Neuronal stem cell (in vitro differentiated cells): ENCODE measurements at regions not wholly inside any gene's neighbourhood (a gene's known extent, or its start where the extent isn't known, plus 50 kb on each side); places are given as distances from the start of the nearest gene placed in this dataset.

Experiments
- DNase-seq: peaks from one replicate; pipeline ENCODE4 v3.0.0-alpha.2; 2013; ENCODE audit warnings: low spot score
- H2AFZ ChIP-seq: one replicate; pipeline ENCODE4 v1.6.1; 2013; ENCODE audit warnings: mild to moderate bottlenecking, low read length, inconsistent platforms
- H2AK5ac ChIP-seq: 2 replicates; pipeline ENCODE4 v1.6.1; 2013; ENCODE audit warnings: low read depth, mild to moderate bottlenecking, inconsistent platforms, low read length, moderate library complexity, mixed read lengths
- H2BK120ac ChIP-seq: 2 replicates; pipeline ENCODE4 v1.6.1; 2013; ENCODE audit warnings: low read depth, mild to moderate bottlenecking, inconsistent platforms, low read length, moderate library complexity, mixed read lengths
- H2BK12ac ChIP-seq: one replicate; pipeline ENCODE4 v1.6.1; 2013; ENCODE audit warnings: low read length, inconsistent platforms
- H2BK15ac ChIP-seq: 2 replicates; pipeline ENCODE4 v1.6.1; 2013; ENCODE audit warnings: mild to moderate bottlenecking, low read length, inconsistent platforms, mixed read lengths
- H2BK5ac ChIP-seq: one replicate; pipeline ENCODE4 v1.6.1; 2013; ENCODE audit warnings: inconsistent platforms, mild to moderate bottlenecking, low read length, moderate library complexity
- H3K14ac ChIP-seq: one replicate; pipeline ENCODE4 v1.6.1; 2013; ENCODE audit warnings: low read length, inconsistent platforms
- H3K18ac ChIP-seq: 2 replicates; pipeline ENCODE4 v1.6.1; 2013; ENCODE audit warnings: low read length, inconsistent platforms
- H3K23ac ChIP-seq: 2 replicates; pipeline ENCODE4 v1.6.1; 2013; ENCODE audit warnings: low read depth, mild to moderate bottlenecking, mixed read lengths, low read length, inconsistent platforms; ENCODE audit not compliant: poor library complexity
- H3K27ac ChIP-seq: replicated peaks from 3 replicates; pipeline ENCODE4 v1.5.1; 2013; ENCODE audit warnings: low read length, inconsistent platforms
- H3K27me3 ChIP-seq, 3 experiments: 2 replicates each; pipeline ENCODE4 v1.6.1; 2013; ENCODE audit warnings: low read length in 3 of 3, mild to moderate bottlenecking in 2 of 3, inconsistent platforms in 1 of 3, low read depth in 1 of 3, mixed read lengths in 1 of 3, moderate library complexity in 1 of 3; ENCODE audit not compliant: control insufficient read depth in 3 of 3, insufficient read depth in 3 of 3
- H3K36me3 ChIP-seq, 2 donors: replicated peaks in 1 of 2; 2 replicates each; pipeline ENCODE4 v1.6.1; 2013; ENCODE audit warnings: low read length in 2 of 2; ENCODE audit not compliant: control insufficient read depth in 2 of 2, insufficient read depth in 2 of 2
- H3K4ac ChIP-seq: 2 replicates; pipeline ENCODE4 v1.6.1; 2013; ENCODE audit warnings: inconsistent platforms, mild to moderate bottlenecking, low read length, moderate library complexity
- H3K4me1 ChIP-seq, 2 donors: 1 replicate in 1 of 2; 2 replicates in 1 of 2; pipeline ENCODE4 v1.6.1; 2013; ENCODE audit warnings: low read length in 2 of 2, low read depth in 1 of 2; ENCODE audit not compliant: control insufficient read depth in 2 of 2, insufficient read depth in 1 of 2
- H3K4me2 ChIP-seq: one replicate; pipeline ENCODE4 v1.6.1; 2013; ENCODE audit warnings: mild to moderate bottlenecking, low read length, inconsistent platforms; ENCODE audit not compliant: insufficient read depth, poor library complexity, severe bottlenecking
- H3K4me3 ChIP-seq, 2 donors: 2 replicates each; pipeline ENCODE4 v1.5.1; 2013; ENCODE audit warnings: low read length in 2 of 2, mild to moderate bottlenecking in 2 of 2, inconsistent platforms in 1 of 2, moderate library complexity in 1 of 2
- H3K79me1 ChIP-seq: one replicate; pipeline ENCODE4 v1.6.1; 2013; ENCODE audit warnings: low read depth, mild to moderate bottlenecking, inconsistent platforms, low read length, moderate library complexity
- H3K9ac ChIP-seq: one replicate; pipeline ENCODE4 v1.6.1; 2013; ENCODE audit warnings: mild to moderate bottlenecking, low read depth, low read length, inconsistent platforms; ENCODE audit not compliant: poor library complexity
- H3K9me3 ChIP-seq, 2 donors: replicated peaks in 1 of 2; 2 replicates each; pipeline versions ENCODE3 to v1.6.1; 2013; ENCODE audit warnings: low read length in 2 of 2, mild to moderate bottlenecking in 2 of 2, inconsistent platforms in 1 of 2, low read depth in 1 of 2, mixed read lengths in 1 of 2, moderate library complexity in 1 of 2; ENCODE audit not compliant: control insufficient read depth in 2 of 2, insufficient read depth in 1 of 2
- H4K8ac ChIP-seq: one replicate; pipeline ENCODE4 v1.6.1; 2013; ENCODE audit warnings: low read depth, mild to moderate bottlenecking, inconsistent platforms, low read length, moderate library complexity
- H4K91ac ChIP-seq: one replicate; pipeline ENCODE4 v1.6.1; 2013; ENCODE audit warnings: low read length, low read depth, mild to moderate bottlenecking, inconsistent platforms; ENCODE audit not compliant: poor library complexity
- WGBS, 2 donors: extraction: QIAGEN DNeasy Blood & Tissue Kit; methylation state at CpG; one replicate each; pipeline ENCODE4 v1.1.7; 2013; ENCODE audit warnings: missing lambda C conversion rate in 2 of 2, mixed read lengths in 1 of 2; ENCODE audit not compliant: insufficient read length in 2 of 2, insufficient replicate concordance in 1 of 2; ENCODE audit errors: extremely low coverage in 2 of 2; 5-methylcytosine and 5-hydroxymethylcytosine counted together

DNA sequence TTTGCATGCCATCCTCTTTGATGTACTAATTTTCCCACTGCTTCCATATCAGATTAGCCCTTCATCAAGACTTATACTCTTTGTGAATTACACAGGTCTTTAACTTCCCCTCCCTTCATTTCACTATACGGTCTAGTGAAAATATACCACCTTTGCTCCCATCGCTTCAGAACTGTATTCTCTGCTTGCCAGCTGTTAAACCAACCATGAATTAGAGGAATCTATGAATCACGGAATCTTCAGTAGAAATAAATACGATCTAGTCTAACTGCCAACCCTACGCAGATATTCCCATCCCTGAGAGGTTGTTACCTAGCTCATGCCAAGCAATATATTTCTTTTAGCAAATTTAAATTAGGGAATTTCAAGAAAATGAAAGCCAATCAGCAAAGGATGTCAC is 177.8 kb upstream of the MPPED2 start:
- Histone ChIP-seq H3K27ac (no peak overlapping the region), H2BK15ac (no peak overlapping the region), H3K23ac (no peak overlapping the region), H3K14ac (no peak overlapping the region), H3K9ac (no peak overlapping the region), H3K4me2 (no peak overlapping the region), H4K91ac (no peak overlapping the region), H2AFZ (no peak overlapping the region), H2BK5ac (no peak overlapping the region), H3K27me3 (no peaks in the 10 kb centered on the region), H2AK5ac (no peak overlapping the region), H2BK120ac (no peak overlapping the region), H3K79me1 (no peaks in the 10 kb centered on the region), H3K4me1 (no peaks in the 10 kb centered on the region), H3K9me3 (no peaks in the 10 kb centered on the region), H3K18ac (no peak overlapping the region), H3K4me3 (no peak overlapping the region), H3K36me3 (no peaks in the 10 kb centered on the region), H3K4ac (no peak overlapping the region), H4K8ac (no peak overlapping the region), H2BK12ac (no peak overlapping the region)
- DNase-seq, result no peak
- WGBS, 2 donors, result no CpG with 5 or more reads among the region's 5 CpGs

DNA sequence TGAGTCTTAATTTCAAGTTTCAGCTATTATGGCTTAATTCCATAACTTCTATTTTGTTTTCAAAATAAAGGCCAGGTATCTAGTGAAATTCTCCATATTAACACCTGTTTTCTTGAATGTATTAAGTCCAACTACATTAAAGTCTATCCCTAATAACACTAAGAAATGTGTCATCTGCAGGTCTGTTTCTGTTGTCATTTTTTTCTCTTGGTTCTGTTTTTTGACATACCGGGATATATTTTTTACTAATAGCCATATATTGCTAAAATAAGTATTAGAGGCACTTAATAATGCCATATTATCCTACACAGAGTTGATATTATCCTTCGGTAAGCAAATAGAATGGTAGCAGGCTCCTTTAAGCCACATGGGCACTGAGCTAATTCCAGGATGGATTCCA is 176.0 kb upstream of the MPPED2 start:
- no peak overlapping the region for H3K4ac ChIP-seq
- no peak overlapping the region for H2BK120ac ChIP-seq
- no peak overlapping the region for H3K4me3 ChIP-seq
- H4K91ac ChIP-seq, result no peak overlapping the region
- H3K79me1 ChIP-seq, result no peaks in the 10 kb centered on the region
- H2BK12ac ChIP-seq, result no peak overlapping the region
- no peak overlapping the region for H3K27ac ChIP-seq
- H3K18ac ChIP-seq, result no peak overlapping the region
- no peak overlapping the region for H2BK5ac ChIP-seq
- H2BK15ac ChIP-seq, result no peak overlapping the region
- no peak overlapping the region for H3K4me2 ChIP-seq
- H3K9me3 ChIP-seq, result no peaks in the 10 kb centered on the region
- no peak overlapping the region for H2AK5ac ChIP-seq
- H3K23ac ChIP-seq, result no peak overlapping the region
- no peak overlapping the region for H3K9ac ChIP-seq
- no CpG with 5 or more reads among the region's 2 CpGs for WGBS, 2 donors
- H4K8ac ChIP-seq, result no peak overlapping the region
- H3K27me3 ChIP-seq, result no peaks in the 10 kb centered on the region
- DNase-seq, result no peak
- no peaks in the 10 kb centered on the region for H3K4me1 ChIP-seq
- no peak overlapping the region for H2AFZ ChIP-seq
- H3K36me3 ChIP-seq, result no peaks in the 10 kb centered on the region
- H3K14ac ChIP-seq, result no peak overlapping the region

- H3K79me1 ChIP-seq, result no peaks in the 10 kb centered on the region
These were observed 174.2 kb upstream of the MPPED2 start for GRCh38 chr11:30760345-30760744.

DNA sequence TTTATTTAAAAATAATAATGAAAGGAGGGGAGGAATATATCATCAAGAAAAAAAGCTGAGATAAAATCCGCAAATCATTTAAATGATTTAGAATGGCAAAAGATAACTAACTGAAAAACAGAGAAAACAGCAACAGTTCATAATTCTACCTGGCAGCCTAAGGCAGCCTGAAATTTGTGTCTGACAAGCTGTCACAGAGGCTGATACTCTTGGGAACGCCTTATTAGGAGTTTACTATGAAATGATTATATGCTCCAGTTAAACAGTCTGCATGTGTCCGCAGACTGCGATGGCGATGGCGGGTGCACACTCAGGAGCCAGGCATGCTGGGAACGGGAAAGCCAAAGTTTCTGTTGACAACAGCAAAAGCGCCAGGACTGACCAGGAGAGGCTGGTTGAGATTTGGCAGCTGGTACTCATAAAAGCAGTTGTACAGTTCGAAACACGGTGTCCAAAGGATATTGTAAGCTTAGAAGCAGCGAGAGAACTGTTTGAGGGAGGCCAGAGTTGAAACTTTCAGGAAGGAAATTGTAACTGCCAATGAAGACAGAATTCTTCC is 172.9 kb upstream of the MPPED2 start:
- Histone ChIP-seq H3K4me2 (no peak overlapping the region), H3K27me3 (no peaks in the 10 kb centered on the region), H4K8ac (no peak overlapping the region), H2BK120ac (no peak overlapping the region), H3K4me1 (no peaks in the 10 kb centered on the region), H4K91ac (no peak overlapping the region), H3K4me3 (no peak overlapping the region), H3K9me3 (no peaks in the 10 kb centered on the region), H3K27ac (no peak overlapping the region), H3K4ac (no peak overlapping the region), H2BK5ac (no peak overlapping the region), H3K36me3 (no peaks in the 10 kb centered on the region), H2BK12ac (no peak overlapping the region), H2BK15ac (no peak overlapping the region), H3K23ac (no peak overlapping the region), H2AK5ac (no peak overlapping the region), H2AFZ (no peak overlapping the region), H3K18ac (no peak overlapping the region), H3K14ac (no peak overlapping the region), H3K9ac (no peak overlapping the region), H3K79me1 (no peaks in the 10 kb centered on the region)
- no CpG with 5 or more reads among the region's 11 CpGs for WGBS, 2 donors
- no peak for DNase-seq

More at GRCh38 chr11:30760345-30760744, 174.2 kb upstream of the MPPED2 start:
- Histone ChIP-seq H4K91ac (no peak overlapping the region), H2AFZ (no peak overlapping the region), H3K27ac (no peak overlapping the region), H3K14ac (no peak overlapping the region), H2BK12ac (no peak overlapping the region), H2BK120ac (no peak overlapping the region), H3K4me2 (no peak overlapping the region), H3K9me3 (no peaks in the 10 kb centered on the region), H3K9ac (no peak overlapping the region), H3K18ac (no peak overlapping the region), H3K4ac (no peak overlapping the region), H4K8ac (no peak overlapping the region), H2BK5ac (no peak overlapping the region), H2BK15ac (no peak overlapping the region), H2AK5ac (no peak overlapping the region), H3K23ac (no peak overlapping the region), H3K36me3 (no peaks in the 10 kb centered on the region), H3K4me1 (no peaks in the 10 kb centered on the region), H3K4me3 (no peak overlapping the region), H3K27me3 (no peaks in the 10 kb centered on the region)
- no peak for DNase-seq
